HG02623 (cell line): ENCODE measurements at regions not wholly inside any gene's neighbourhood (a gene's known extent, or its start where the extent isn't known, plus 50 kb on each side); places are given as distances from the start of the nearest gene placed in this dataset.

ENCODE experiments used
- ATAC-seq: cut with Tn5 transposase; IDR thresholded peaks from one replicate; pipeline ENCODE4 v1.9.1; 2021; ENCODE audit warnings: moderate library complexity; ENCODE audit not compliant: unreplicated experiment

DNA sequence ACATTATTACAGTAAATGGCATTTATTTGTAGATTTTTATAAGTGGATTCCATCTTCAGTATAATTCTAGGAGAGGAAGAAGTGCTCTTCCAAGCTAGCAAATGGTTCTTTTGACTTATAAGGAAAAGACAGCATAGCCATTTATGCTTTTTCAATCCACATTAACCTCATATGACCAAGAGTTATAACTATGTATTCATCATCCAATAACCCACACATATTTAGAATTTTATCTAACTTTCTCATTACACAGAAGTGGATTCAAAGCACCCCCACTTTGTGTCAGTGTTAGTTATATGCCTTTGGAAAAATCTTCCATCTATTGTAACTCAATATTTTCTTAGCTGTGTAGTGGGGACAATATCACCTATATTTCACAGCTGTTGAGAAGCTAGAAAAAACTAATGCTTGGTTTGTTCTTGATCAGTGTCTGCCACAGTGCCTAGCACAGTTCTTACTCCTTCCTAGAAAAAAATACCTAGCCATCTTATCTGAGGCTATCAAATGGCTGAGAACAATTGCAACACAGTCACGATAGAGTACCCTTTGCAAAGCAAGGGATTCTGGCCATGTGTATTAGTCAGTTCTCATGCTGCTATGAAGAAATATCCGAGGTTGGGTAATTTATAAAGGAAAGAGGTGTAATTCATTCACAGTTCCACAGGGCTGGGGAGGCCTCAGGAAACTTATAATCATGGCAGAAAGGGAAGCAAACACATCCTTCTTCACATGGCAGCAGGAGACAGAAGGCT is 986.3 kb downstream of the TFAP2A start:
- no peak for ATAC-seq

DNA sequence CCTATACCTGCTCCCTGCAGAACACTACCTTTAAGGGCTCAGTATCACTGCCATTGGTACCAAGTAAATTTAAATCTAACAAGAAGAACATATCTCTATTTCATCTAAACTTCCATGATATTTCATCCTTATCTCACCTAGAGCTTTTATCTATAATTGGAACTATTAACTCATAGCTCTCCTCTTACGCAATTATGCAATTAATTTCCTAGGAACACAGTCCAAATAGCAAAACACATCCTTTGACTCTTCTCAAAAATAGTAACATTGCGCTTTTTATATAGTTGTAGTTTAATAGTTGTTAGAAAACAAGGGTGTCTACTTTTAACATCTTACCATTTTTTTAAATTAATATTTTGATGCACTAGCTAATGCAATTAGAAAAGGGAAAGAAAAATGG is 986.8 kb upstream of the SLC35B3 start:
- ATAC-seq: no peak

DNA sequence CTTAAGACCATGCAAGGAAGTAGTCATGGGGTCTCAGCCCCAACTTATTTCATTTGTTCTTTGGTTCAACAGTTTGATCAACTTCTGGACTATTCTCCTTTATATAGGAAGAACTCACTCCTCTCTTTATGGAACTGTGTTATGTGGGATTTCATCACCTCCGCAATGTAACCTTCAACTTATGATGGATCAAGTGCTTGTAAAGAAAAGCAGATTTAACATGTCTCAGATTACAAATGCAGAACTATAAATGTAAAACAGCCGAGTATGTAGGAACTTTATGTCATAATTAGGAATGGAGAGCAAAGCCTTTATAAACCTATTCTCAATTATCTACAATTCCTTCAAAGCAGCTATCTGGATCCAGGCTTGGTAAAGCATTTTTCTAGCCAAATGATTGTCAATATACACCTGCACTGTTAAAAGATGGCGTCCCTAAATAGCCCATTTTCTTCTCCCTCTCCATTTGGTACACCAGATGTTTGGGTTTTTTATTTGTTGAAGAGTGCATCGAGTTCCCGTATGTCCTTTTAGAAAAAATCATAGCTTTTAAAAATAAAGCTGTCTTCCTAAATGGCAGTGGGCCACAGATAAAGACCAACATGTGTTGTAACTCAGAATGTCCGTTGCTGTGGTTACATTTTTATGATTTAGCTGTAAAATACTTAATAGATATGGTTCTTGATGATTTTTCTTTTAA is 985.1 kb upstream of the SLC35B3 start:
- ATAC-seq: no peak

DNA sequence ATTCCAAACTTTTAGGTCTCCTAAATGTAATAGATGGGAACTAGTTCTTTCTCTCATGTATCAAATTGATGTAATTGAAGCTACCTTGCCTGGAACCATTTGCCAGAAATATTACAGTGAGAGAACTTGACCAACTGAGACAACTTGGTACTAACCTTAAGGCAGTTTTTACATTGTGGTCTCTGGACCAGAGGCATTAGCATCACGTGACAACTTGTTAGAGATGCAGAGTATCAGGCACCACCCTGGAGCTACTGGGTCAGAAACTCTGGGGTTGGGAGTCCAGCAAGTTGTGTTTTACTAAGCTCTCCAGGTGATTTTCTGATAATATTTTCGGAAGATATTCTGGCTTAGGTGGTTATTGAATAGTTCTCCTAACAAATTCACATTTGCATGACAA is 982.1 kb upstream of the SLC35B3 start:
- no peak for ATAC-seq

DNA sequence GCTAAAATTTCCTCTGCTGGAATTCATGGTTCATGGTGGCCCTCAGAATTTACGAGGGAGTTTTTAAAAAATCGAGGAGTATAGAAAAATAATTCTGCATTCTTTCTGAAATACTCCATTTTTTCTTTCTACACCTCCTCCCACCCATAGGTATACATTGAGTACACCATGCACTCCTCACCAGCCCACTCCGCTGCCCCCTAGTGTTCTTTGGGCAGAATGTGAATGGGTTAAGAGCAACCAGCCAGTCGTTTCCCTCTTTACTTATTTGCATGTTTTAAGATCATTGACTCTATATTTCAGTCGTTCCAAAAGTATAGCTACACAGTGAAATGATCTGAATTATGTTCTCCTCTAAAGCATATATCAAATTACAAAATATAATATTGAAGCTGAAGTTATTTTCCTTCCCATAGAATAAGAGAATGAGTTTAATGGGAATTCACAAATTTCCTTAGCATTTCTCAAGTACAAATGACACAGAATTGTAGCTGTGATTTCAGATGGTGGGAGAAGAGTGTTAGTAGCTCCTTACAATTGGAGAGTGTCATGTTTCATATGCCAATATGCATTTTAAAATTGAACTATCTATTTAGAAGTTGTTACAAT is 977.7 kb upstream of the SLC35B3 start:
- peak; percentile 83 for ATAC-seq

DNA sequence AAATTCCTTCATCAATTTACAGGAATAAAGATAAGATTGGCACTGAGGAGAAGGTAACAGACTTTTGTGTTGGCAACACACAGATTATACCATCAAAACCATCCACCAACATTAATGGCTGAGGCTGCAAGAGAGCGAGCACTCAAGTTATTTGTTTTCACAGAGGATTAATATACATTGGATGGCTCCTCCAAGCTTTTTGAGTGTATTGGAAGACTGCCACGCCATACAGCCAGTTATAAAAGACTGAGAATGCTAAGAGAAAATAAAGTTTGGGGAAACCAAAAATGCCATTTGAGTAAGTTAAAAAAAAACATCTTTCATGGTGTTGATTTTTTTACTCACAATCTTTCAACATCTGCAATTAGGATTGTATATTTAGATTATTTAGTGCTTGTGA is 973.8 kb upstream of the SLC35B3 start:
- ATAC-seq: no peak

DNA sequence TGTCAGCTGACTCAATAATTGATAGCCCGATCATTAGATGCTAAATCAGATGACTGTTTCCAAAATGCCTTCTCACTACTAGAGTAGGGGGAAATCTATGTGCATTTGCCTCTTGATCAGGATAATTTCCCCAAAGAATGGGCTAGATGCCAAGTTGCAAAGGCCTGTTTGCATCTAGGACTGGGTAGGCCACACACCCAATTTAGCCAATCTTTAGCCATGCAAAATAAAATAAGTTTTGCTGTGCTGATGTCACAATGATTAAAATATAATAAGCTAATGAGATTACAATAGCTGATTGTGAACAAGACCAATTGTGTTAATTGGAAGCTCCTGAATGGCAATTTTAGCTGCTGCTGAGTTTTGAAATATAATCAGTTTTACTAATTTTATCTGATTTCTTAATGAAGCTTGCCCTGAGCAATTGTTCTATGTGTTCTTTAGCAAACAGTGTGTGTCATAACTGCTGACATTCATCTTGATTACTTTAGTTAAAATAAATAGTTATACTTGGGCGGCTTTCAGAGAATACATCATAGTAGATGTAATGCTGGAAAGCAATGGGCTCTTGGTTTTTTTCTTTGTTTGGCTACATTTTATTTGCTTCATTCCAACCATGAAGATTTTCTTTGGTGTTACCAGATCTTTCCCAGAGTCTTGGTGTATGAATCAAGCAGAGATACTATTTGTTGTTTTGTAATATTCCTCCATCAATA is 973.2 kb upstream of the SLC35B3 start:
- ATAC-seq: no peak

DNA sequence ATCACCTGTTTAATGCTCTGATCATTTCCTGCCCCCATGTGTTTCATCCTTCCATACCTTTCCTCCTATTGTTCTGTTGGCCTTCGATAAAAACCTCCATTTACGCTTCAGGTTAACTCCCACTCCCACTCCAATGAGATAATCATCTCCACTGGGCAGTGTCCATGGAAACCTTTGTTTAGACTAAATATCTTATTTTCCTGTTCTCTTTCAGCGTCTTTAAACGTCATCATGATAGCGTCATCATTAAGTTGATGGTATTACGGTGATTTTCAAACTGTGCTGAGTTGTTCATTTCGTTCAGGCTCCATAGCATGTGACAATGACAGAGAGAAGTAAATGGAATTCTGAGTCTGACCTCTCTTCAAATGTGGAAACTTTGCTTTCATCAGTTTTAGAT is 970.5 kb upstream of the SLC35B3 start:
- no peak for ATAC-seq

DNA sequence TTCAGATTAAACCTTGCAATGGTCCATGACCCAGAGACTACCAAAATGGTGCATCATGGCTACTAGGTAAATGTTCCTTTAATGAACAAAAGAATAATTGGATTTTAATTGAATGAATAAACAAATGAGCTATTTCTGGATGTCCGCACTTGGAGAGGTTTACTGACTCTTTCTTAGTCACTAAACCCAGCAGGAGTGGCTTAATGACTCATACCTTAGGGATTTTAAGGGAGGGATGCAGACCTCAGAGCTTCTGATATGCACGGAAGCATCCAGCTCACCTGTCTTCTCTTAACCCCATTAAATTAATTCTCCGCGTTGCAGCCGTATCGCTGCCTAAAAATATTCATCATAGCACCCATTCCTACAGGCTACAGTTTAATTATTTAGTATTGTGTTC is 970.0 kb upstream of the SLC35B3 start:
- ATAC-seq: no peak

DNA sequence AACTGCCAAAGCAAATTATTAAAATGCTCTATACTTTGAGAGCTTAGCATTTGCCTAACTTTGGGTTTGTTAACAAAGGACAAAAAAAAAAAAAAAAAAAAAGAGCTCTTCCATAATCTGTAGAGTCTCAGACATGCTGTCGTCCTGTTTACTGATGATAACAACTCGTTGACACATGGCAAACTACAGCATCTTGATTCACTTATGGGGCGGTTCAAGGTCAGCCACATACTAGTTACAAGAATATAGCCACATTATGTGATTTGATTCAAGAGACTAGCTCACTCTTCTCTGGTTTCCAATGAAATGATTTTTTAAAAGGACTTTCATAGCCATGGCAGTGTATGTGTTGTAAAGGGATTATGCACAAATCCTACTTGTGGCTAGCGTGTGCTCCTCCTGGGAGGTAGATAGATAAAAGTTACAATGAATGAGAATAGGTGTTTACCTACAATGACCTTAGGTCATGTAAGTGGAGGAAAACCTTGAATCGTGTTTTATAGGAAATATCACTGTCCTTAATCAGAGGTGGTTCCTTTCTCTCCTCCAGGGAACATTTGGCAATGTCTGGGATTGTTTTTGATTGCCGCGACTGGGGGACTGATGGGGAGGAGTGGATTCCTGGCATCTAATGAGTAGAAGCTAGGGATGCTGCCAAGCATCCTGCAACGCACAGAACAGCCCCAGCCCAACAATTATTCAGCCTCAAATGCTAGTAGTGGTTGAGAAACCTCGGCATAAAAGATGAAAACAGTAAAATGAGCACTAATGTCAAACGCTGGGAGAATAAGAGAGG is 969.2 kb upstream of the SLC35B3 start:
- no peak for ATAC-seq

DNA sequence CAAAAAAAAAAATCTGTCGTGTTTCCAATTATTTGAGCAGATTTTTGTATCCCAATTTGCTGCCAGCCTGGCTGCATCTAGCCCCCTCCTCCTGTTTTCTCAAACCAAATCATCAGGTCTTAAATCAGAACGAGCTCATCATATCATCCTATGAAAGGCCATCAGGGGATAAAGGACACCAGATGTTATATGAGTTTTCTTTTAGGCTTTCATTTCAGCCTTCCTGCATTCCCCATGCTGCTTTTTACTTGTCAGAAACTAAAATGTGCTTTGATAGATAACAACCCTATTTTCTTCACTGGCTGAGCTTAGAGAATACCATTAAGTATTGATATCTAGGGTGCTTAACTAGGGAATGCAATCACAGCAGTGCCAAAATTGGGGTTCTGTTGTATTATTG is 968.4 kb upstream of the SLC35B3 start:
- ATAC-seq: no peak

DNA sequence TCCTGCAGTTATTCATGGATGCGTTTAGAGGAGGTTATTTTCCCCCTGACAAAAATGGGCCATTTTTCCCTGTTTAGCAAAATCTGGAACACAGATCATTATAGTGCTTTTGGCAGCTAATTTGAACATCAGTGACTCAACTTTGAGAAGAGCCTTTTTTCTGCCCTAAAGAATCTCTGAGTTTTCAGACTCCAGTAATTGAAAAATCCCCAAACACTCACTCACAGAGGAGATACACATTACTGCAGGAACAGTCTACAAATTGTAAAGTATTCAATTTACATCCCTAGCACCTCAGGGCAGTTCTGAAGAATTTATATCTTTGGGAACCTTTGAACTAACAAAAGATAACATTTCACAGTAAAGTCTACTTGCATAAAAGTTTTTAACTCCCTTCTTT is 966.6 kb upstream of the SLC35B3 start:
- ATAC-seq: no peak

DNA sequence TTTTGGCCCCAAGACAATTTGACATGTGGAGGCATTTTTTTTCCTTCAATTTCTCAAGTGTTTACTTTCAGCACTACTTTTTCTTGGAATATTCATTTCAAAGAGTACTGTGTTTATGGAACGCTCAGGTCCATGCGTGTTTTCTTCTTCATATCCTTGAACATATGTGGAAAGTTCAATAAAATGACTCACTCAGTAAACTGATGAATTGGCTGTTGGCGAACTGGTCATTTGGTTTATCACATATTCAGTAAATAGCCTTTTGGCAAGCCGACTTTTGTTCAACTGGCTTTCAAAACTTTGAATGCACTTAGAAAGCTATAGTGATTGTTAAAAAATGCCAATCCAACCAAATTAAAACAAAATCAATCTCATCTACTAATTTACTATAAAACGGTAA is 964.6 kb upstream of the SLC35B3 start:
- ATAC-seq: no peak

DNA sequence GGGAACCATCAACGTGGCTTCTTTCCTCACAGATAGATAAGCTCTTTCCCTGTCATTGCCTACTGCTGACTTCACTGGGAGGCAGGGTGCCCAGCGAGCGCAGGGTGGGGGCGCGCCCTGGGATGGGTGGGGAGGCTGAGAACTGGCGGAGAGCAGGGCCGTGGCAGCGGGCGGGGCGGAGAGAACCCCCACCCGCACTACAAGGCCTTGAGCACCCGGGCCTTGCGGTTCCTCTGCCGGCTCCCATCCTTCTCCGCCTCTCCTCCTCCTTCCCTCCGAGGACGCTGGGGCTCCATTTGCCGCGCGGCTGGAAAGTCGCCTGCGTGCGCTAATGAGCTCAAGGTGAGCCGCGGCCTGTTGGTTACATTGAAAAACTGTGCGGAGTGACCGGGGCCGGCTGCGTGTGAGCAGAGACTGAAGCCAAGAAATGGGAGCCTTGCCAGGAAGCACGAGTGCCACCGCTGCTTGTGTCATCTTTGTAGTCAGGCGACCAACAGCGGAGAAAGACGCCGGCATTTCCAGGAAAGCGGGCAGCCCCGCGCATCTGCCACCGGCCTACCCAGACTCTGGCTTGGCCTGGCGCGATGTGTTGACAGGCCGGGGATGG is 963.5 kb upstream of the SLC35B3 start:
- no peak for ATAC-seq

DNA sequence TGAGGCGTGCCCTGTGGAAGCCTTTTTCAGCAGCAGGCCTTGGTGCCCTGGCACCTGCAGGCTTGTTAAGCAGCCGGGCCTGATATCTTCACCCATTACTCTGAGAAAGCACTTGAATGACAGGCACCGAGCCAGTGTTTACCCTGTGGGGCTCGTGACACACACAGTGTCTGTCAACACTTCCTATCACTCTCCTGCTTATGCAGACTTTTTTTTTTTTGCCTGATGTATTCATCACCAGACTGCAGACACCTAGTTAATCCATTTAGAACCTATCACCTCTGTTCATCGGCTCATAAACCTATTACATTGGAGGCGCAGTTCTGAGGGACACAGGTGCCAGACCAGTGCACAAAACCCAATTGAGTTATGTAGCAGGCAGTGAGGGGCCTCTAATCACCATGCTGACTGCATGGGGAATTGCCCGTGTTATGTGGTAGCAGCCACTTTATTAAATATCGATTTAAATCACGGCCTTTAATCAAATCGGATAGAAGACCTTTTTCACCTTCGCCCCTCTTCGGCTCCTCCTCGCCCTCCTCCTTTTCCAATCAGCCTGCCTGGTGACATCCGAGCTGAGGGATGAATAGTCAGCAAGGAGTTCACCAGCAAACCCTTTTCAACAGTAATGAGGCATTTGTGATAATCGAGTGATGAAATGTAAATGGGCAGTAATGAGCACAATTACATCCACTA is 962.9 kb upstream of the SLC35B3 start:
- no peak for ATAC-seq

DNA sequence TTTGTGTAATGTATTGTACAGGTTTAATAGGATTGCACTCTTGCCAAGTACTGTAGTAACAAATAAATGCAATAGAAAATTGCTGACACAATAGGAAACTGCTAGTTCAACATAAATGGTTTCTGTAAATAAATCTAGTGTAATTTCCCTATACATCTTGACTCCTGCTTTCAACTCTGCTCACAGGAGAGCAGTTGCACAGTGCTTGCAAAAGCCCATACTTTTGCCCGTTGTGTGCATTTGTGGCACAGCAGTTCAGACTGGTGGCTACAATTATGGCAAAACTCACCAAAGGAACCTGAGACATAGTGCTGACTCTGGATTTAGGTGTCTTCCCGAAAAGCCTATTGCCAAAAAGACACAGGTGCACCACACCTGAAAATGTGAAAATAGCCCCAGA is 953.3 kb upstream of the SLC35B3 start:
- ATAC-seq: no peak

DNA sequence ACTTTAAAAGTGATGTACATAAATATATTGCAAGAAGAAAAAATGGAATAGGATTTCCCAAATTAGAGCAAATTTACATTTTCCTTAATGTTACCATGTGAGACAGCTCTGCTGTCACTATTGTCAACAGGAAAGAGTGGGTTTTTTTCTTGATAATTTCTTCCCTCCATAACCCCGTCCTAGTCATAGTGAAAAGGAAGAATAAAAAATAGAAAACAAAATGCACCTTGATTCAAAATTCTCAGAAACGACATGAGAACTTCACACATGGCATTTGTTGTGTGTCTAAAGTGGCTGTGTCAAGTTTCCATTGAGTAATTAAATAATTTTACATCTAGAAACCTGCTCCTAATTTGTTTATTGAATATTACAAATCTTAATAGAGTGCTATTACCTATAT is 945.2 kb upstream of the SLC35B3 start:
- no peak for ATAC-seq

DNA sequence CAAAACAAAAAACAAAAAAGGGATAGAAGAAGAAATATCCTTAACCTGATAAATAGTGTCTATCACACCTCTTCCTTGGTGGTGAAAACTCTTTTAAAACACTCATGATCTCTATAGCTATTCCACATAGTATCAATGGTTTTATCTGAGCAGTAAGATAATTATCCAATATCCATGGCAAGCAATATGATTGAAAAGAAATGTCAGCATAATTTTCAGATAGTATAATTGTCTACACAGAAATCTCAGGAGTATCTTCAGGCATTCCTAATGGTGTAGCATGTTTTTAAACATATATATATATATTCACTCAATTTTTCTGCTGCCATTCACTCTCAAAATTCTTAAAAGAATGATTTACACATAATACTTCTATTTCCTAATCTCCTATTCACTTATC is 938.0 kb upstream of the SLC35B3 start:
- ATAC-seq: no peak

DNA sequence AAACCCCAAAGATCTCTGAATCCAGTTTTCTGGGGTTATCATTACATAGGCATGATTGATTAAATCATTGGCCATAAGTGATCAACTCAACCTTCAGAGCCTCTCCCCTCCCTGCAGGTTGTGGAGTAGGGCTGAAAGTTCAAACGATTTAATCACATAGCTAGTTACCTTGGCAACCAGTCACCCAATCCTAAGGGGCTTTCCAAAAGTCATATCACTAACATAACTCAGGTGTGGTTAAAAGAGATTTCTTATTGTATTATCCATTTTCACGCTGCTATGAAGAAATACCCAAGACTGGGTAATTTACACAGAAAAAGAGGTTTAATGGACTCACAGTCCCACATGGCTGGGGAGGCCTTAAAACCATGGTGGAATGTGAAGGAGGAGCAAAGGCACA is 935.1 kb upstream of the SLC35B3 start:
- no peak for ATAC-seq

DNA sequence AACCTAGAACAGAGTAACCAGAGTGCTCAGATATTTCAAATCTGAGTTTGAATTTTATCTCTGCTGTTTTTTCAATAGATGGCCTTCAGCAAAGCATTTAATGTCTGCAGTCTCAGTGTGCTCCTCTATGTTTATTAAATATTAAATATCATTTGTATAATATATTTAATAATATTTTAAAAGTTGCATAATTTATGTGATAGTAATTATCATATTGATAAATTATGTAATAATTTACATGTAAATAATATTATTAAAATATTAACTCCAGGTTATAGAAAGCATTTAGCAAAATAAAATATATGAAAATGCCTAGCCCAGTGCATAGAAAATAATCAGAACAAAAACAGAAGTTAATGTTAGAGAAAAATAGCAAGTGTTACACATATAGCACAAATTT is 930.0 kb upstream of the SLC35B3 start:
- ATAC-seq: no peak
